ENCODE measurements at regions not wholly inside any gene's neighbourhood (a gene's known extent, or its start where the extent isn't known, plus 50 kb on each side); places are given as distances from the start of the nearest gene placed in this dataset.

GRCh38 chr6:114467931-114468330 lies 125.1 kb upstream of the HS3ST5 start:
- TF ChIP-seq, protein P1, sequence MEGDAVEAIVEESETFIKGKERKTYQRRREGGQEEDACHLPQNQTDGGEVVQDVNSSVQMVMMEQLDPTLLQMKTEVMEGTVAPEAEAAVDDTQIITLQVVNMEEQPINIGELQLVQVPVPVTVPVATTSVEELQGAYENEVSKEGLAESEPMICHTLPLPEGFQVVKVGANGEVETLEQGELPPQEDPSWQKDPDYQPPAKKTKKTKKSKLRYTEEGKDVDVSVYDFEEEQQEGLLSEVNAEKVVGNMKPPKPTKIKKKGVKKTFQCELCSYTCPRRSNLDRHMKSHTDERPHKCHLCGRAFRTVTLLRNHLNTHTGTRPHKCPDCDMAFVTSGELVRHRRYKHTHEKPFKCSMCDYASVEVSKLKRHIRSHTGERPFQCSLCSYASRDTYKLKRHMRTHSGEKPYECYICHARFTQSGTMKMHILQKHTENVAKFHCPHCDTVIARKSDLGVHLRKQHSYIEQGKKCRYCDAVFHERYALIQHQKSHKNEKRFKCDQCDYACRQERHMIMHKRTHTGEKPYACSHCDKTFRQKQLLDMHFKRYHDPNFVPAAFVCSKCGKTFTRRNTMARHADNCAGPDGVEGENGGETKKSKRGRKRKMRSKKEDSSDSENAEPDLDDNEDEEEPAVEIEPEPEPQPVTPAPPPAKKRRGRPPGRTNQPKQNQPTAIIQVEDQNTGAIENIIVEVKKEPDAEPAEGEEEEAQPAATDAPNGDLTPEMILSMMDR (IDR thresholded peaks at IDR 0.05; ENCODE audit: unreplicated experiment), result no peak
- no peaks in the 10 kb centered on the region for H3K4me1 Mint-ChIP-seq (ENCODE audit: insufficient read depth, unreplicated experiment)
- no TSS peak for BruUV-seq (replicated peaks)
- ChIA-PET CTCF (no interaction called here), POLR2A (no interaction called here)
- peaks cover 32% of the 10 kb centered on the region for H3K27me3 Mint-ChIP-seq (ENCODE audit: insufficient read depth, unreplicated experiment)
- H3K9me3 Mint-ChIP-seq (ENCODE audit: unreplicated experiment), result no peaks in the 10 kb centered on the region
- intact Hi-C loops (cut with micrococcal nuclease), result no loop called here
- H3K36me3 Mint-ChIP-seq (ENCODE audit: insufficient read depth, unreplicated experiment), result no peaks in the 10 kb centered on the region
- H3K4me3 Mint-ChIP-seq (ENCODE audit: unreplicated experiment), result no peak overlapping the region
- H3K27ac Mint-ChIP-seq (ENCODE audit: low read depth, unreplicated experiment), result no peak overlapping the region
- DNase-seq (ENCODE audit: unreplicated experiment), result no peak

DNA sequence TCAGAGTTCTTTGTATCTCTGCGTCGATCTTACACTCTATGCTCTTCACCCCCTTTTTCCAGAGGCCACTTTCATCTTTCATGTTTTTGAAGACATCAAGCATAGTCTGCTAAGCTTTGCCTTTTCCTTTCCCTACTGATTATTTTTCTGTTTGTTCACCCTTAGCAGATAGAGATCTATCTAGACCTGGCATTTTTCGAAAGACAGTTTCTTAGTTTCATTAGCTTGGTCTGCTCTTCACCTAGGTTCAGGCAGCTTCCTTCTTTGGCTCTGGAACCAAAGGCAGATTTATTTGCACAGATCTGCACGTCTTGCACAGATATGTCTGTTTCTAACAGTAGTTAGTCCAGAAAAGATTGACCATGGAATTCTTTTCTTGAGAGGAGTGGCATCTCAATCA lies 122.7 kb upstream of the HS3ST5 start:
- intact Hi-C loops (cut with micrococcal nuclease), result no loop called here
- no peak for DNase-seq (ENCODE audit: unreplicated experiment)
- no TSS peak for BruUV-seq (replicated peaks)
- TF ChIP-seq, protein P1 (IDR thresholded peaks at IDR 0.05; ENCODE audit: unreplicated experiment), result no peak
- Mint-ChIP-seq H3K4me3 (ENCODE audit: unreplicated experiment) (no peak overlapping the region), H3K4me1 (ENCODE audit: insufficient read depth, unreplicated experiment) (no peaks in the 10 kb centered on the region), H3K27ac (ENCODE audit: low read depth, unreplicated experiment) (no peak overlapping the region), H3K36me3 (ENCODE audit: insufficient read depth, unreplicated experiment) (no peaks in the 10 kb centered on the region), H3K27me3 (ENCODE audit: insufficient read depth, unreplicated experiment) (peaks cover 30% of the 10 kb centered on the region), H3K9me3 (ENCODE audit: unreplicated experiment) (no peaks in the 10 kb centered on the region)
- ChIA-PET POLR2A (no interaction called here), CTCF (no interaction called here)

DNA sequence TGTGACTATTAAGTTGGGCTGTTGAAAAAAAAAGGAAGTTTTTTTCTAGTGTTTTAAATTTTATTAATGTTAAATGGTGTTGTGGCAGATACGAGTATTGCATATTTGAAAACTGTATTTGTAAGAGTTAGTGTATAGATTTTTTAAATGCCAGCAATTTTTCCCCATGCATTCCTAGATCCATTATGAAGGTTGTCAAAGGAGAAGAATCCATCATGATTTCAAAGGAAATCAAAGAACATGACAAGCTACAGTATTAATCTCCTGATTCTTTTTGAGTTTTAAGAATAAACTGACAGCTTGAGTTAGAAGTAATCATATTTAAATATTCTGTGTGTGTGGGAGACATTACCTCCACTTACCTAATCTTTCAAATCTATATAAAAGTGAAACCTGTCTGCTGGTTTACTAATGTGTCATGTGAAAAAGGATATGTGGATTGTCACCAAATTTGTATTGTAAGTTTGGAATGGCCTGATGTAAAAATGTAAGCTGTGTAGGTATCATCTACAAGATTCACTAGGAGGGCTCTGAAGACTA lies 111.0 kb upstream of the HS3ST5 start:
- intact Hi-C loops (cut with micrococcal nuclease), result no loop called here
- ChIA-PET CTCF (no interaction called here), POLR2A (no interaction called here)
- H3K27ac Mint-ChIP-seq (ENCODE audit: low read depth, unreplicated experiment), result no peak overlapping the region
- no TSS peak for BruUV-seq (replicated peaks)
- no peak for DNase-seq (ENCODE audit: unreplicated experiment)
- TF ChIP-seq, protein P1 (IDR thresholded peaks at IDR 0.05; ENCODE audit: unreplicated experiment), result no peak
- no peaks in the 10 kb centered on the region for H3K9me3 Mint-ChIP-seq (ENCODE audit: unreplicated experiment)
- no peaks in the 10 kb centered on the region for H3K4me1 Mint-ChIP-seq (ENCODE audit: insufficient read depth, unreplicated experiment)
- peaks cover 39% of the 10 kb centered on the region for H3K27me3 Mint-ChIP-seq (ENCODE audit: insufficient read depth, unreplicated experiment)
- H3K36me3 Mint-ChIP-seq (ENCODE audit: insufficient read depth, unreplicated experiment), result no peaks in the 10 kb centered on the region
- H3K4me3 Mint-ChIP-seq (ENCODE audit: unreplicated experiment), result no peak overlapping the region

GRCh38 chr6:114452785-114453401 lies 110.1 kb upstream of the HS3ST5 start:
- no peak overlapping the region for H3K27ac Mint-ChIP-seq (ENCODE audit: low read depth, unreplicated experiment)
- H3K9me3 Mint-ChIP-seq (ENCODE audit: unreplicated experiment), result no peaks in the 10 kb centered on the region
- H3K27me3 Mint-ChIP-seq (ENCODE audit: insufficient read depth, unreplicated experiment), result peaks cover 46% of the 10 kb centered on the region
- BruUV-seq (replicated peaks), result no TSS peak
- no peaks in the 10 kb centered on the region for H3K4me1 Mint-ChIP-seq (ENCODE audit: insufficient read depth, unreplicated experiment)
- TF ChIP-seq, protein P1 (IDR thresholded peaks at IDR 0.05; ENCODE audit: unreplicated experiment), result no peak
- no peak for DNase-seq (ENCODE audit: unreplicated experiment)
- H3K4me3 Mint-ChIP-seq (ENCODE audit: unreplicated experiment), result no peak overlapping the region
- POLR2A ChIA-PET, result no interaction called here
- CTCF ChIA-PET, result no interaction called here
- no peaks in the 10 kb centered on the region for H3K36me3 Mint-ChIP-seq (ENCODE audit: insufficient read depth, unreplicated experiment)
- intact Hi-C loops (cut with micrococcal nuclease), result no loop called here

Data from MCF 10A (cell line).